HUES6 (cell line): ENCODE measurements at regions not wholly inside any gene's neighbourhood (a gene's known extent, or its start where the extent isn't known, plus 50 kb on each side); places are given as distances from the start of the nearest gene placed in this dataset.

Experiments
- H3K27ac ChIP-seq: 2 replicates; pipeline ENCODE4 v1.7.0; 2013; ENCODE audit warnings: low read depth, mild to moderate bottlenecking, low read length, inconsistent platforms
- H3K27me3 ChIP-seq: 2 replicates; pipeline ENCODE4 v1.6.1; 2013; ENCODE audit warnings: low read length; ENCODE audit not compliant: control insufficient read depth, insufficient read depth
- H3K36me3 ChIP-seq: 2 replicates; pipeline ENCODE4 v1.6.1; 2013; ENCODE audit warnings: low read length; ENCODE audit not compliant: control insufficient read depth, insufficient read depth
- H3K4me1 ChIP-seq: 2 replicates; pipeline ENCODE4 v1.6.1; 2013; ENCODE audit warnings: low read length; ENCODE audit not compliant: control insufficient read depth, insufficient read depth
- H3K4me3 ChIP-seq: 2 replicates; pipeline ENCODE4 v1.5.1; 2013; ENCODE audit warnings: low read depth, low read length
- H3K9ac ChIP-seq: one replicate; pipeline ENCODE4 v1.6.1; 2013; ENCODE audit warnings: mild to moderate bottlenecking, low read length
- H3K9me3 ChIP-seq: 2 replicates; pipeline ENCODE4 v1.6.1; 2013; ENCODE audit warnings: low read depth, low read length; ENCODE audit not compliant: control insufficient read depth, insufficient read depth

GRCh38 chr1:94646141-94646643, 104.6 kb upstream of the F3 start:
- Histone ChIP-seq H3K4me3 (no peak overlapping the region), H3K9ac (no peak overlapping the region), H3K27ac (no peak overlapping the region)

GRCh38 chr1:94644352-94644751, 102.8 kb upstream of the F3 start:
- Histone ChIP-seq H3K36me3 (no peaks in the 10 kb centered on the region), H3K27ac (no peak overlapping the region), H3K27me3 (no peaks in the 10 kb centered on the region), H3K9me3 (no peaks in the 10 kb centered on the region; the same call in 1 of the 2 replicates), H3K4me1 (peaks cover 9% of the 10 kb centered on the region; the same call in 1 of the 2 replicates), H3K4me3 (no peak overlapping the region), H3K9ac (no peak overlapping the region)

More at GRCh38 chr1:94646141-94646643, 104.6 kb upstream of the F3 start:
- H3K36me3 ChIP-seq: no peaks in the 10 kb centered on the region
- H3K4me1 ChIP-seq: peaks cover 9% of the 10 kb centered on the region; the same call in 1 of the 2 replicates
- no peaks in the 10 kb centered on the region for H3K27me3 ChIP-seq
- no peaks in the 10 kb centered on the region for H3K9me3 ChIP-seq

- Histone ChIP-seq H3K27me3 (no peaks in the 10 kb centered on the region), H3K4me1 (peaks cover 9% of the 10 kb centered on the region; the same call in 1 of the 2 replicates), H3K9me3 (no peaks in the 10 kb centered on the region; the same call in 1 of the 2 replicates), H3K9ac (no peak overlapping the region), H3K27ac (no peak overlapping the region), H3K4me3 (no peak overlapping the region), H3K36me3 (no peaks in the 10 kb centered on the region)
Measured at GRCh38 chr1:94643819-94644218, 102.3 kb upstream of the F3 start.

GRCh38 chr1:94642617-94643321, 101.2 kb upstream of the F3 start:
- Histone ChIP-seq H3K4me1 (peaks cover 9% of the 10 kb centered on the region; the same call in 1 of the 2 replicates), H3K4me3 (no peak overlapping the region), H3K36me3 (no peaks in the 10 kb centered on the region), H3K9ac (no peak overlapping the region), H3K9me3 (no peaks in the 10 kb centered on the region; the same call in 1 of the 2 replicates), H3K27me3 (no peaks in the 10 kb centered on the region), H3K27ac (no peak overlapping the region)

GRCh38 chr1:94641990-94642389, 100.4 kb upstream of the F3 start:
- Histone ChIP-seq H3K4me3 (no peak overlapping the region), H3K36me3 (no peaks in the 10 kb centered on the region), H3K9me3 (no peaks in the 10 kb centered on the region; the same call in 1 of the 2 replicates), H3K9ac (no peak overlapping the region), H3K27ac (no peak overlapping the region), H3K4me1 (peaks cover 15% of the 10 kb centered on the region), H3K27me3 (no peaks in the 10 kb centered on the region)

GRCh38 chr1:94640125-94640524, 98.6 kb upstream of the F3 start:
- peaks cover 33% of the 10 kb centered on the region for H3K4me1 ChIP-seq
- no peaks in the 10 kb centered on the region; the same call in 1 of the 2 replicates for H3K9me3 ChIP-seq

GRCh38 chr1:94637121-94637520, 95.6 kb upstream of the F3 start:
- Histone ChIP-seq H3K4me1 (peaks cover 31% of the 10 kb centered on the region), H3K9ac (no peak overlapping the region), H3K27me3 (no peaks in the 10 kb centered on the region), H3K27ac (no peak overlapping the region), H3K36me3 (no peaks in the 10 kb centered on the region), H3K9me3 (no peaks in the 10 kb centered on the region; the same call in 1 of the 2 replicates), H3K4me3 (no peak overlapping the region)

More at GRCh38 chr1:94640125-94640524, 98.6 kb upstream of the F3 start:
- H3K27me3 ChIP-seq: no peaks in the 10 kb centered on the region
- no peak overlapping the region for H3K27ac ChIP-seq
- H3K4me3 ChIP-seq: no peak overlapping the region
- no peaks in the 10 kb centered on the region for H3K36me3 ChIP-seq
- no peak overlapping the region for H3K9ac ChIP-seq

GRCh38 chr1:94636624-94637023, 95.1 kb upstream of the F3 start:
- Histone ChIP-seq H3K9me3 (no peaks in the 10 kb centered on the region; the same call in 1 of the 2 replicates), H3K9ac (no peak overlapping the region), H3K36me3 (no peaks in the 10 kb centered on the region)

GRCh38 chr1:94636100-94636499, 94.5 kb upstream of the F3 start:
- H3K9ac ChIP-seq: no peak overlapping the region
- no peaks in the 10 kb centered on the region; the same call in 1 of the 2 replicates for H3K9me3 ChIP-seq
- no peak overlapping the region for H3K4me3 ChIP-seq
- H3K27ac ChIP-seq: no peak overlapping the region
- H3K4me1 ChIP-seq: peaks cover 31% of the 10 kb centered on the region
- H3K27me3 ChIP-seq: no peaks in the 10 kb centered on the region
- H3K36me3 ChIP-seq: no peaks in the 10 kb centered on the region

More at GRCh38 chr1:94636624-94637023, 95.1 kb upstream of the F3 start:
- Histone ChIP-seq H3K4me3 (no peak overlapping the region), H3K27me3 (no peaks in the 10 kb centered on the region), H3K4me1 (peaks cover 31% of the 10 kb centered on the region), H3K27ac (no peak overlapping the region)

- Histone ChIP-seq H3K27me3 (no peaks in the 10 kb centered on the region), H3K4me1 (peaks cover 32% of the 10 kb centered on the region), H3K9ac (no peak overlapping the region), H3K9me3 (no peaks in the 10 kb centered on the region), H3K4me3 (no peak overlapping the region), H3K27ac (no peak overlapping the region), H3K36me3 (no peaks in the 10 kb centered on the region)
Measured at GRCh38 chr1:94634977-94635416, 93.4 kb upstream of the F3 start.

GRCh38 chr1:94633051-94633450, 91.5 kb upstream of the F3 start:
- no peak overlapping the region for H3K4me3 ChIP-seq
- H3K27ac ChIP-seq: no peak overlapping the region

More at GRCh38 chr1:94633051-94633450, 91.5 kb upstream of the F3 start:
- no peaks in the 10 kb centered on the region for H3K9me3 ChIP-seq
- no peaks in the 10 kb centered on the region for H3K27me3 ChIP-seq
- no peaks in the 10 kb centered on the region for H3K36me3 ChIP-seq
- H3K9ac ChIP-seq: no peak overlapping the region
- H3K4me1 ChIP-seq: peaks cover 35% of the 10 kb centered on the region
